Activated naive CD4-positive, alpha-beta T cell treated with anti-CD3 and anti-CD28 coated beads, Interleukin-2, amount 50 U/mL, for 72 hours (primary cell): ENCODE measurements at regions not wholly inside any gene's neighbourhood (a gene's known extent, or its start where the extent isn't known, plus 50 kb on each side); places are given as distances from the start of the nearest gene placed in this dataset.

Experiments
- ATAC-seq, 2 donors: fragments of 150-1000 bp; cut with Tn5 transposase; 2 replicates each; pipeline ENCODE4 v1.10.0; 2021; ENCODE audit warnings: mild to moderate bottlenecking in 2 of 2, moderate library complexity in 2 of 2
- DNase-seq, 2 donors: peaks; one replicate each; pipeline ENCODE4 v3.0.0; 2021 to 2022; ENCODE audit warnings: low spot score in 2 of 2
- H3K27ac Mint-ChIP-seq, 2 donors: one replicate each; pipeline ENCODE4 v1.8.0; 2022; ENCODE audit warnings: mild to moderate bottlenecking in 2 of 2, mixed read lengths in 2 of 2
- H3K36me3 Mint-ChIP-seq, 2 donors: one replicate each; pipeline ENCODE4 v1.8.0; 2022; ENCODE audit warnings: mixed read lengths in 2 of 2
- H3K9me3 Mint-ChIP-seq, 2 donors: one replicate each; pipeline ENCODE4 v1.8.0; 2022; ENCODE audit warnings: mixed read lengths in 2 of 2

GRCh38 chr20:52577696-52578095 lies 386.1 kb upstream of the ZFP64 start:
- Mint-ChIP-seq H3K9me3 (peaks cover 4 to 15% of the 10 kb centered on the region in 2 donors), H3K27ac (no peak overlapping the region), H3K36me3 (peaks cover 0 to 6% of the 10 kb centered on the region in 2 donors)
- DNase-seq (no peak), ATAC-seq (no peak)

- ATAC-seq (no peak), DNase-seq (no peak)
Measured at GRCh38 chr20:52572687-52573086, 381.1 kb upstream of the ZFP64 start.

GRCh38 chr20:52569201-52569600 lies 377.6 kb upstream of the ZFP64 start:
- ATAC-seq: no peak
- peaks cover 0 to 4% of the 10 kb centered on the region in 2 donors for H3K9me3 Mint-ChIP-seq
- DNase-seq: no peak
- H3K36me3 Mint-ChIP-seq: no peaks in the 10 kb centered on the region
- no peak overlapping the region for H3K27ac Mint-ChIP-seq

More at GRCh38 chr20:52572687-52573086, 381.1 kb upstream of the ZFP64 start:
- no peak overlapping the region for H3K27ac Mint-ChIP-seq
- H3K9me3 Mint-ChIP-seq: peaks cover 4 to 10% of the 10 kb centered on the region in 2 donors
- H3K36me3 Mint-ChIP-seq: no peaks in the 10 kb centered on the region

- H3K27ac Mint-ChIP-seq: no peak overlapping the region
- H3K9me3 Mint-ChIP-seq: peaks cover 0 to 5% of the 10 kb centered on the region in 2 donors
- DNase-seq (no peak), ATAC-seq (no peak)
- H3K36me3 Mint-ChIP-seq: peaks cover 0 to 8% of the 10 kb centered on the region in 2 donors
Measured at GRCh38 chr20:52565614-52566013, 374.0 kb upstream of the ZFP64 start.

GRCh38 chr20:52564594-52564993 lies 373.0 kb upstream of the ZFP64 start:
- no peak for ATAC-seq
- peaks cover 8 to 18% of the 10 kb centered on the region in 2 donors for H3K36me3 Mint-ChIP-seq
- H3K27ac Mint-ChIP-seq: no peak overlapping the region
- DNase-seq: no peak
- peaks cover 6 to 15% of the 10 kb centered on the region in 2 donors for H3K9me3 Mint-ChIP-seq

- H3K9me3 Mint-ChIP-seq: peaks cover 6 to 19% of the 10 kb centered on the region in 2 donors
- ATAC-seq: no peak
Measured at GRCh38 chr20:52552181-52552872, 360.7 kb upstream of the ZFP64 start.

GRCh38 chr20:52542131-52542530 lies 350.6 kb upstream of the ZFP64 start:
- H3K27ac Mint-ChIP-seq: no peak overlapping the region
- H3K36me3 Mint-ChIP-seq: peaks cover 0 to 11% of the 10 kb centered on the region in 2 donors
- peaks cover 9 to 19% of the 10 kb centered on the region in 2 donors for H3K9me3 Mint-ChIP-seq
- no peak for ATAC-seq
- no peak for DNase-seq

More at GRCh38 chr20:52552181-52552872, 360.7 kb upstream of the ZFP64 start:
- Mint-ChIP-seq H3K36me3 (peaks cover 3 to 11% of the 10 kb centered on the region in 2 donors), H3K27ac (no peak overlapping the region)
- no peak for DNase-seq

- Mint-ChIP-seq H3K36me3 (peaks cover 0 to 5% of the 10 kb centered on the region in 2 donors), H3K27ac (no peak overlapping the region), H3K9me3 (peaks cover 3 to 19% of the 10 kb centered on the region in 2 donors)
- no peak for DNase-seq
- no peak for ATAC-seq
Measured at GRCh38 chr20:52540509-52540908, 348.9 kb upstream of the ZFP64 start.

GRCh38 chr20:52539891-52540290 lies 348.3 kb upstream of the ZFP64 start:
- no peak for DNase-seq
- Mint-ChIP-seq H3K9me3 (peaks cover 0 to 14% of the 10 kb centered on the region in 2 donors), H3K36me3 (peaks cover 0 to under 1% of the 10 kb centered on the region in 2 donors), H3K27ac (no peak overlapping the region)
- ATAC-seq: no peak

- Mint-ChIP-seq H3K9me3 (peaks cover 0 to 13% of the 10 kb centered on the region in 2 donors), H3K36me3 (no peaks in the 10 kb centered on the region), H3K27ac (no peak overlapping the region)
- ATAC-seq: no peak
- DNase-seq: no peak
Measured at GRCh38 chr20:52536841-52537400, 345.3 kb upstream of the ZFP64 start.

GRCh38 chr20:52536040-52536439 lies 344.5 kb upstream of the ZFP64 start:
- Mint-ChIP-seq H3K9me3 (peaks cover 5 to 18% of the 10 kb centered on the region in 2 donors), H3K36me3 (no peaks in the 10 kb centered on the region), H3K27ac (no peak overlapping the region)
- no peak for ATAC-seq
- DNase-seq: no peak

- ATAC-seq (no peak), DNase-seq (no peak)
- Mint-ChIP-seq H3K9me3 (peaks cover 5 to 13% of the 10 kb centered on the region in 2 donors), H3K27ac (no peak overlapping the region), H3K36me3 (no peaks in the 10 kb centered on the region)
Measured at GRCh38 chr20:52534616-52535015, 343.0 kb upstream of the ZFP64 start.

GRCh38 chr20:52533401-52533800 lies 341.8 kb upstream of the ZFP64 start:
- no peaks in the 10 kb centered on the region for H3K36me3 Mint-ChIP-seq
- ATAC-seq (no peak), DNase-seq (no peak)
- no peak overlapping the region for H3K27ac Mint-ChIP-seq
- H3K9me3 Mint-ChIP-seq: peaks cover 5 to 13% of the 10 kb centered on the region in 2 donors

GRCh38 chr20:52532674-52533073 lies 341.1 kb upstream of the ZFP64 start:
- no peak for DNase-seq
- H3K9me3 Mint-ChIP-seq: peaks cover 5 to 13% of the 10 kb centered on the region in 2 donors
- no peak overlapping the region for H3K27ac Mint-ChIP-seq
- no peaks in the 10 kb centered on the region for H3K36me3 Mint-ChIP-seq
- ATAC-seq: no peak

GRCh38 chr20:52530571-52530970 lies 339.0 kb upstream of the ZFP64 start:
- H3K36me3 Mint-ChIP-seq: no peaks in the 10 kb centered on the region
- H3K9me3 Mint-ChIP-seq: peaks cover 5 to 9% of the 10 kb centered on the region in 2 donors
- ATAC-seq: no peak
- no peak for DNase-seq
- no peak overlapping the region for H3K27ac Mint-ChIP-seq

GRCh38 chr20:52529826-52530225 lies 338.2 kb upstream of the ZFP64 start:
- no peak for DNase-seq
- Mint-ChIP-seq H3K36me3 (no peaks in the 10 kb centered on the region), H3K27ac (no peak overlapping the region), H3K9me3 (peaks cover 5 to 9% of the 10 kb centered on the region in 2 donors)
- no peak for ATAC-seq

- peaks cover 4 to 16% of the 10 kb centered on the region in 2 donors for H3K36me3 Mint-ChIP-seq
- no peak overlapping the region for H3K27ac Mint-ChIP-seq
- no peak for DNase-seq
Measured at GRCh38 chr20:52524861-52525260, 333.3 kb upstream of the ZFP64 start.

GRCh38 chr20:52518735-52519134 lies 327.2 kb upstream of the ZFP64 start:
- ATAC-seq (no peak), DNase-seq (no peak)
- Mint-ChIP-seq H3K36me3 (peaks cover 4 to 16% of the 10 kb centered on the region in 2 donors), H3K27ac (no peak overlapping the region), H3K9me3 (peaks cover 13 to 24% of the 10 kb centered on the region in 2 donors)

More at GRCh38 chr20:52524861-52525260, 333.3 kb upstream of the ZFP64 start:
- no peak for ATAC-seq
- H3K9me3 Mint-ChIP-seq: peaks cover 3 to 9% of the 10 kb centered on the region in 2 donors
